ENCODE measurements at regions not wholly inside any gene's neighbourhood (a gene's known extent, or its start where the extent isn't known, plus 50 kb on each side); places are given as distances from the start of the nearest gene placed in this dataset.

GRCh38 chr6:137780447-137781034 lies 86.5 kb upstream of the TNFAIP3 start:
- Histone ChIP-seq H3K27me3 (ENCODE audit: control insufficient read depth, insufficient read depth, low read length) (no peaks in the 10 kb centered on the region), H3K4me1 (ENCODE audit: control insufficient read depth, insufficient read depth, low read length) (peaks cover 18% of the 10 kb centered on the region), H3K4me3 (ENCODE audit: low read length) (no peak overlapping the region), H3K9me3 (replicated peaks; ENCODE audit: low read length) (no peaks in the 10 kb centered on the region), H3K36me3 (ENCODE audit: insufficient read depth, low read length) (no peaks in the 10 kb centered on the region), H3K4me2 (ENCODE audit: low read length) (no peak overlapping the region), H3K9ac (ENCODE audit: low read depth, low read length) (no peak overlapping the region)

GRCh38 chr6:137781639-137782038 lies 85.4 kb upstream of the TNFAIP3 start:
- Histone ChIP-seq H3K9ac (ENCODE audit: low read depth, low read length) (no peak overlapping the region), H3K4me2 (ENCODE audit: low read length) (no peak overlapping the region), H3K27me3 (ENCODE audit: control insufficient read depth, insufficient read depth, low read length) (no peaks in the 10 kb centered on the region), H3K4me3 (ENCODE audit: low read length) (no peak overlapping the region), H3K36me3 (ENCODE audit: insufficient read depth, low read length) (no peaks in the 10 kb centered on the region), H3K4me1 (ENCODE audit: control insufficient read depth, insufficient read depth, low read length) (peaks cover 8% of the 10 kb centered on the region), H3K9me3 (replicated peaks; ENCODE audit: low read length) (no peaks in the 10 kb centered on the region)

GRCh38 chr6:137782166-137783039 lies 84.7 kb upstream of the TNFAIP3 start:
- no peaks in the 10 kb centered on the region for H3K9me3 ChIP-seq (replicated peaks; ENCODE audit: low read length)
- H3K4me2 ChIP-seq (ENCODE audit: low read length) = no peak overlapping the region
- H3K4me3 ChIP-seq (ENCODE audit: low read length) = no peak overlapping the region
- H3K27me3 ChIP-seq (ENCODE audit: control insufficient read depth, insufficient read depth, low read length) = no peaks in the 10 kb centered on the region
- no peak overlapping the region for H3K9ac ChIP-seq (ENCODE audit: low read depth, low read length)
- no peaks in the 10 kb centered on the region for H3K36me3 ChIP-seq (ENCODE audit: insufficient read depth, low read length)
- H3K4me1 ChIP-seq (ENCODE audit: control insufficient read depth, insufficient read depth, low read length) = peaks cover 2% of the 10 kb centered on the region

- H3K4me1 ChIP-seq (ENCODE audit: control insufficient read depth, insufficient read depth, low read length) = no peaks in the 10 kb centered on the region
Measured at GRCh38 chr6:137783710-137784109, 83.3 kb upstream of the TNFAIP3 start.

GRCh38 chr6:137784583-137784982 lies 82.5 kb upstream of the TNFAIP3 start:
- H3K27me3 ChIP-seq (ENCODE audit: control insufficient read depth, insufficient read depth, low read length) = no peaks in the 10 kb centered on the region
- H3K9me3 ChIP-seq (replicated peaks; ENCODE audit: low read length) = no peaks in the 10 kb centered on the region
- H3K9ac ChIP-seq (ENCODE audit: low read depth, low read length) = no peak overlapping the region
- H3K4me3 ChIP-seq (ENCODE audit: low read length) = no peak overlapping the region
- H3K36me3 ChIP-seq (ENCODE audit: insufficient read depth, low read length) = no peaks in the 10 kb centered on the region
- no peak overlapping the region for H3K4me2 ChIP-seq (ENCODE audit: low read length)
- H3K4me1 ChIP-seq (ENCODE audit: control insufficient read depth, insufficient read depth, low read length) = no peaks in the 10 kb centered on the region

More at GRCh38 chr6:137783710-137784109, 83.3 kb upstream of the TNFAIP3 start:
- no peaks in the 10 kb centered on the region for H3K27me3 ChIP-seq (ENCODE audit: control insufficient read depth, insufficient read depth, low read length)
- H3K4me2 ChIP-seq (ENCODE audit: low read length) = no peak overlapping the region
- no peak overlapping the region for H3K9ac ChIP-seq (ENCODE audit: low read depth, low read length)
- no peak overlapping the region for H3K4me3 ChIP-seq (ENCODE audit: low read length)
- no peaks in the 10 kb centered on the region for H3K9me3 ChIP-seq (replicated peaks; ENCODE audit: low read length)
- no peaks in the 10 kb centered on the region for H3K36me3 ChIP-seq (ENCODE audit: insufficient read depth, low read length)

GRCh38 chr6:137787016-137787415 lies 80.0 kb upstream of the TNFAIP3 start:
- no peaks in the 10 kb centered on the region for H3K27me3 ChIP-seq (ENCODE audit: control insufficient read depth, insufficient read depth, low read length)
- no peaks in the 10 kb centered on the region for H3K9me3 ChIP-seq (replicated peaks; ENCODE audit: low read length)
- no peak overlapping the region for H3K4me2 ChIP-seq (ENCODE audit: low read length)
- no peak overlapping the region for H3K9ac ChIP-seq (ENCODE audit: low read depth, low read length)
- H3K36me3 ChIP-seq (ENCODE audit: insufficient read depth, low read length) = no peaks in the 10 kb centered on the region
- no peaks in the 10 kb centered on the region for H3K4me1 ChIP-seq (ENCODE audit: control insufficient read depth, insufficient read depth, low read length)
- no peak overlapping the region for H3K4me3 ChIP-seq (ENCODE audit: low read length)

GRCh38 chr6:137788248-137788647 lies 78.8 kb upstream of the TNFAIP3 start:
- H3K9me3 ChIP-seq (replicated peaks; ENCODE audit: low read length) = no peaks in the 10 kb centered on the region
- no peaks in the 10 kb centered on the region for H3K4me1 ChIP-seq (ENCODE audit: control insufficient read depth, insufficient read depth, low read length)
- no peak overlapping the region for H3K4me3 ChIP-seq (ENCODE audit: low read length)
- no peaks in the 10 kb centered on the region for H3K36me3 ChIP-seq (ENCODE audit: insufficient read depth, low read length)
- no peak overlapping the region for H3K9ac ChIP-seq (ENCODE audit: low read depth, low read length)
- no peak overlapping the region for H3K4me2 ChIP-seq (ENCODE audit: low read length)
- H3K27me3 ChIP-seq (ENCODE audit: control insufficient read depth, insufficient read depth, low read length) = no peaks in the 10 kb centered on the region

- Histone ChIP-seq H3K4me2 (ENCODE audit: low read length) (no peak overlapping the region), H3K4me3 (ENCODE audit: low read length) (no peak overlapping the region), H3K9ac (ENCODE audit: low read depth, low read length) (no peak overlapping the region), H3K36me3 (ENCODE audit: insufficient read depth, low read length) (no peaks in the 10 kb centered on the region), H3K27me3 (ENCODE audit: control insufficient read depth, insufficient read depth, low read length) (no peaks in the 10 kb centered on the region), H3K9me3 (replicated peaks; ENCODE audit: low read length) (no peaks in the 10 kb centered on the region), H3K4me1 (ENCODE audit: control insufficient read depth, insufficient read depth, low read length) (no peaks in the 10 kb centered on the region)
Measured at GRCh38 chr6:137791281-137792159, 75.5 kb upstream of the TNFAIP3 start.

GRCh38 chr6:137792160-137793033 lies 74.7 kb upstream of the TNFAIP3 start:
- H3K4me2 ChIP-seq (ENCODE audit: low read length) = no peak overlapping the region
- no peaks in the 10 kb centered on the region for H3K27me3 ChIP-seq (ENCODE audit: control insufficient read depth, insufficient read depth, low read length)
- no peak overlapping the region for H3K9ac ChIP-seq (ENCODE audit: low read depth, low read length)
- no peaks in the 10 kb centered on the region for H3K4me1 ChIP-seq (ENCODE audit: control insufficient read depth, insufficient read depth, low read length)
- no peaks in the 10 kb centered on the region for H3K9me3 ChIP-seq (replicated peaks; ENCODE audit: low read length)
- no peak overlapping the region for H3K4me3 ChIP-seq (ENCODE audit: low read length)
- no peaks in the 10 kb centered on the region for H3K36me3 ChIP-seq (ENCODE audit: insufficient read depth, low read length)

- H3K27me3 ChIP-seq (ENCODE audit: control insufficient read depth, insufficient read depth, low read length) = no peaks in the 10 kb centered on the region
- H3K9ac ChIP-seq (ENCODE audit: low read depth, low read length) = no peak overlapping the region
- peaks cover 7% of the 10 kb centered on the region for H3K4me1 ChIP-seq (ENCODE audit: control insufficient read depth, insufficient read depth, low read length)
- H3K36me3 ChIP-seq (ENCODE audit: insufficient read depth, low read length) = no peaks in the 10 kb centered on the region
- H3K4me2 ChIP-seq (ENCODE audit: low read length) = no peak overlapping the region
- H3K9me3 ChIP-seq (replicated peaks; ENCODE audit: low read length) = no peaks in the 10 kb centered on the region
- no peak overlapping the region for H3K4me3 ChIP-seq (ENCODE audit: low read length)
Measured at GRCh38 chr6:137793805-137794515, 73.1 kb upstream of the TNFAIP3 start.
